ENCODE measurements at regions not wholly inside any gene's neighbourhood (a gene's known extent, or its start where the extent isn't known, plus 50 kb on each side); places are given as distances from the start of the nearest gene placed in this dataset.
"Not testable (repeated sequence)": the region's sequence is repeated elsewhere in the genome, so short reads cannot be mapped to it uniquely, and the experiment has no call there.

DNA sequence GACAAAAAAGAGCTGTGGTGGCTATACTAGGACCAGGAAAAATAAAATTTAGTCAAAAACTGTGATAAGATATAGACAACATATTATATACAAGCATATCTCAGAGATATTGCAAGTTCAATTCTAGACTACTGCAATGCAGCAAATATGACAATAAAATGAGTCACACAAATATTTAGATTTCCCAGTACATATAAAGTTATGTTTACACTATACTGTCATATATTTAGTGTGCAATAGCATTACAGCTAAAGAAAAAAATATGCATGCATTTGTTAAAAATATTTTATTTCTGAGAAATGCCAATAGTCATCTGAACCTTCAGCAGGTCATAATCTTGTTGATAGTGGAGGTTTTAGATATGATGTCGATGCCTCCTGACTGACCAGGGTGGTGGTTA, 72.1 kb downstream of the AKR1C4 start:
- DNase-seq, result no peak

GRCh38 chr10:5269791-5270190, 73.2 kb downstream of the AKR1C4 start:
- DNase-seq, result no peak

- DNase-seq, result no peak
These were observed 74.9 kb downstream of the AKR1C4 start for GRCh38 chr10:5271526-5271925.

DNA sequence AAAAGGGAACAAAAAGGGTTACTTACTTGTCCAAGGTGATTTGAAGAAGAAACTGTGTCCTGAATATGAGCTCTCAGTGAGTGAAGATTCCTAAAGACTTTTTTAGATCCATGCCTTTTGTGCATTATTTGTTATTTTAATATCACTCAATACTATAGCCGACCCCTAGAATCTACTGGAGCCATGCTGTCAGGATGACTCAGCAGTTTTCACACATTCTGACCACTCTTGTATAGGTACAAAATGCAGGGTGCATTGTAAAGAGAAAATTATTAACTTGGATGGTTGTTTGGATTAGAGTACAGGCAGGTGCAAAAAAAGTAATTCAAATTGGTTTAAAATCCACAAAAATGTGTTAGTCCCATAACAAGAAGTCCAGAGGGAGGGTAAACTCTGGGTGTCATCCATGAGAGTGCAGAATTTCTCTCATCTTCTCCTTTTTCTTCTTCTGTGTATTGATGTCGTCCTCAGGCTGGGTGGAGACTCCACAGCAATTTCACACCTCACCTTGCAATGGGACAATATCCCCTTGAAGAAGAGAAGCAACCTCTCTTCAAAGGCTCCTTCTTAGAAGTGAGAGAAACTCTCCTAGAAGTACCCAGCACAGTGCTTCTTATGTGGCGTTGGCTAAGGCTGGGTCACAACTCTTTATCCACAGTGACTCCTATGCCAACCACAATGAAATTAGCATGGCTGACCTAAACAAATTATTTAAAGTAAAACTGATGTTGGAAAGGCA, 75.6 kb downstream of the AKR1C4 start:
- DNase-seq, result no peak

DNA sequence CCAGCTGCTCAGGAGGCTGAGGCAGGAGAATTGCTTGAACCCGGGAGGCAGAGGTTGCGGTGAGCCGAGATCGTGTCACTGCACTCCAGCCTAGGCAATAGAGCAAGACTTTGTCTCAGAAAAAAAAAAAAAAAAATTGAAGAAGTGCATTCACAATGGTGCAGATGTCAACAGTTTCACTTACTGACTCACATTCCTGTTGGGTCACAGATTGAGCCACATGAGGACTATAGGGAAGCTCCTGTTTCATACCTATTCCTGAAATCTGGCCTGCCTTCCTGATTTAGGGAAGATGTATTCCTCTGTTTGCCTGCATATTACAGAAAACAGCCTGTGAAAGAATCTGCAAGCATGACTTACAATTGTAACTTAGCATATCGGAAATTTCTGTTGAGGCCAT, 78.2 kb downstream of the AKR1C4 start:
- DNase-seq, result no peak

DNA sequence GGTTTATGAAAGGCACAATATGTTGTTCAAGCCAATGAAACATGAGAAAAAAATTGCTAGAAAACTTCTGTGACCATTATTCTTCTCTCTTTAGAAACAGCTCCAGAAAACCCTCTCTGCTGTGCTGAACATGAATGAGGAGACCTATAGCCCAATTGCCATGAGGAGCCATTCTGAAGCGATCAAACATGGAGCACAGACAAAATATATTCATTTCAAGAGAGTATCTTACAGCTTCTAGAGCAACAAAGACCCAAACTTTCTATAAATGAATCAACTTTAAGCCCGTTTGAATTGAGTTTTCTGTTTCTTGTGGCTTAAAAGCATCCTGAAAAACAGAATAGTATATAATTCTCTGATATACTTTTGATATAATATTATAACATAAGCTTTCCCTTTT, 83.4 kb upstream of the UCN3 start:
- no peak for DNase-seq

DNA sequence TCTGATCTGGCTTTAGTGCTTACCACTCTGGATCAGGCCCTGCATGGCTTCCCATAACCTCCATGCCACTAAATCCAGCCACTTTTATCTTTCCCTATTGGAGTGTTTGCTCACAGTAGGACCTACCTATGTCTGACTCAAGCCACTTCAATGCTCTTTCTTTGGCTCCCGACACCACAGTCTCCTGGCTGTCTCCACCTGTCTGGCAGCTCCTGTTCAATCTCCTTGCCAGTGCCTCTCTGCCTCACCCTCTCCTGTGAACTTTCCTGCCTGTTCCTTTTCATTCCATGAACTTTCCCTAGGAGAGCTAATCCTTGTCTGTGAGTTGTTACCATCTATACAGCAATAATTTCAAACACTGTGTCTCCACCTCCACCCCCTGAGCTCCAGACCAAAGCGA, 82.6 kb upstream of the UCN3 start:
- no peak for DNase-seq

- DNase-seq, result peak; percentile 11 to 52 (median 34)
These were observed 81.2 kb upstream of the UCN3 start for GRCh38 chr10:5283305-5284158.

- peak in 1 of 6 experiments; percentile 5 for DNase-seq
These were observed 80.3 kb upstream of the UCN3 start for GRCh38 chr10:5284311-5285057.

GRCh38 chr10:5285186-5285585, 79.6 kb upstream of the UCN3 start:
- no peak for DNase-seq

DNA sequence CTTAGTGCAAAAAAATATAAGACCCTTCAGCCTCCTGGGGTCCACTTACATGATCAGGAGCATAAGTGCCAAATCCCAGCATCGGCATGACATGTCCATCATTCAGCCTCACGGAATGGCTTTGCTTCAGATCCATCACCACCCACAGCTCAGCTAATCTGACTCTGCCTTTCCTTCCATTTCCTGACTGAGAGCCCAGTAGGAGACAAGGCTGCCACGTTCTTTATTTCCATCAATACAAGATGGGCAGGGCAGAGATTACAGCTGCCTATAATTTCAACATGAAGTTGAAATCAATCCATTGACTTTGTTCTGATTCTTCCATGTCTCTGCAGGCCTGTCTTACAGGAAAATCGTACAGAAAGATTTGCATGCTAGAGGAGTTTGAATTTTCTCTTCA, 76.4 kb upstream of the UCN3 start:
- no peak for DNase-seq

GRCh38 chr10:5289228-5289627, 75.5 kb upstream of the UCN3 start:
- not testable (repeated sequence) for DNase-seq

GRCh38 chr10:5291501-5292195, 73.1 kb upstream of the UCN3 start:
- peak; percentile 19 to 58 (median 50) for DNase-seq

DNA sequence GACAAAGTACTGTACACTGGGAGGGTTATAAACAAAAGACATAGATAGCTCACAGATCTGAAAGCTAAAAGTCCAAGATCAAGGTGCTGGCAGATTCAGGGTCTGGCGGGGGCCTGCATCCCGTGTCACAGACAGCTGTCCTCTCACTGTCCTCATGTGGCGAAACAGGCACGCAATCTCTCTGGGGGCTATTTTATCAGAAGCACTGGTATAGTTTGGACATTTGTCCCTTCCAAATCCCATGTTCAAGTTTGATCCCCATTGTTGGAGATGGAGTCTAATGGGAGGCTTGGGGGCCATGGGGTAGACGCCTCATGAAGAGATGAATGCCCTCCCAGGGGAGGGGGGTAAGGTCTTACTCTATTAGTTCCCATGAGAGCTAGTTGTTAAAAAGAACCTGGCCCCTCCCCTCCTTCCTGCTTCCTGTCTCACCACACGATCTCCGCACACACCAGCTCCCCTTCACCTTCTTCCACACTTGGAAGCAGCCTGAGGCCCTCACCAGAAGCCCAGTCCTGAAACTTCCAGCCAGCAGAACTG, 72.5 kb upstream of the UCN3 start:
- DNase-seq, result peak; percentile 3 to 48 (median 26)

- DNase-seq, result not testable (repeated sequence)
These were observed 71.8 kb upstream of the UCN3 start for GRCh38 chr10:5292970-5293369.

GRCh38 chr10:5293691-5294550, 70.8 kb upstream of the UCN3 start:
- DNase-seq, result peak; percentile 40 to 76 (median 50)

GRCh38 chr10:5297466-5297865, 67.3 kb upstream of the UCN3 start:
- peak in 3 of 6 experiments; percentile 4 to 33 (median 27) for DNase-seq

DNA sequence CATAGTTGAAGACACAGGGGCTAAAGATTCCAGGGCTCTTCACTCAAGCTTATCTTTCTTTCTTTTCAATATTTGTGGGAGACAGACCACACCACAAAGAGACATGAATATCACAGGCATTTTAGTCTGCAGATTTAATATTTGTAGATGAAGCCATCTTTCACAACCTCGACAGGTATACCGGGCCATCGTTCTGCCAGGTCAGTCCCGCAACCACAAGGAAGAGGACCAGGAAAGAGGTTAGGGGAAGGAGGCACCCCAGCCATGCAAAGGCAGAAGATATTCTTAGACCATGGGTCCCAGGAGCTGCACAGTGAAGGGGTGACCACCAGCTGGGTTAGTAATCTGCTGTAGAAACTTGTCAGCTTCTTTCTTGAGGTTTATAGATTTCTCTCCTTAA, 66.8 kb upstream of the UCN3 start:
- DNase-seq, result no peak

GRCh38 chr10:5299950-5300349, 64.8 kb upstream of the UCN3 start:
- no peak for DNase-seq

DNA sequence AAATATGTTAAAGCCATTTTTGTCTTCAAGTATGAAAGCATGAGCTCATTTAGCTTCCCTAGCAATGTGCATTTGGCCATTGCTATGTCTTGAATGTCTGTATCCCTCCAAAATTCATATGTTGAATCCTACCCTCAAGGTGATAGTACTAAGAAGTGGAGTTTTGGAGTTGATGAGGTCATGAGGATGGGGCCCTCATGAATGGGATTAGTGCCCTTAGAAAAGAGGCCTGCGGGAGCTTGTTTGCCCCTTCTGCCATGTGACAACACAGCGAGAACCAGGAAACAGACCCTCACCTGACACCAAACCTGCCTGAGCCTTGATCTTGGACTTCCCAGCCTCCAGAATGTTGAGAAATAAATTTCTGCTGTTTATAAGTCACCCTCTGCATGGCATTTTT, 61.3 kb upstream of the UCN3 start:
- no peak for DNase-seq

DNA sequence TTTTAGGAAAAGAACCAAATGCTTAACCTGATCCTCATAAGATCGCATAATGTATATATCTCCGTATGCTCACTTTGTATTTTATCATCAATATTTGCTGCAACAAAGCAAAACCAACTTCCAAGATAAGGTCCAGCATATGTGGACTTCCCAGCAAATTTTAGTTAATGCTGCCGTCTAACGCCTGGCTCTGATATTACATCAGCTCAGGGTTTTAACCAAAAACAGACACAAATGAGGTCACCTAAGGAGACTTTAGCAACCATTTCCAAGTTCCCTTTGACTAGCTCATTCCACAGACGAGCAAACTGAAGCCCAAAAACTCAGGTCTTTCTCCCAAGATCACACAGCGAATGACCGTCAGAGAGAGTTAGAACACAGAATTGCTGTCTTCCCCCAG, 59.4 kb upstream of the UCN3 start:
- DNase-seq, result no peak

DNA sequence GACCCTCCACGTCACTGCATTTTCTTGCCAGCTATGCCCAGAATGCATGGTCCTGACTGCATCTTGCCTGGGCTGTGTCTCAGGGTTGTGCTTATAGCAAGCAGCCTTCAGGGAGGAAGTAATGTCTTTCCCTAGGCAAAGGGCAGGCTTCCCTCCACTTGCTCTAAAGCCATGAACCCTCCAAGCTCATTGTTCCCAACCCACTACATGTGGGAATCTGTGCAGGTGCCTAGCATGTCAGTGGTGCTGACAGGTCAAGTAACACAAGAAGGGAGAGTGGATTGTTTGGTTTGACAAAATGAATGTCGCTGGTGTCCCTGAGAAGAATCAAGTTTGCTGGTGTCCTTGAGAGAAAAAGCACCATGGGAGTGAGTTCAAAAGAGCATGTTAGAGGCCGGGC, 53.9 kb upstream of the UCN3 start:
- no peak for DNase-seq

Measured in stimulated activated naive CD4-positive, alpha-beta T cell (primary cell).